Fibroblast of skin of scalp (primary cell): ENCODE measurements at regions not wholly inside any gene's neighbourhood (a gene's known extent, or its start where the extent isn't known, plus 50 kb on each side); places are given as distances from the start of the nearest gene placed in this dataset.

Experiments used
- DNase-seq: peaks from one replicate; pipeline ENCODE4 v3.0.0-alpha.2; 2013

DNA sequence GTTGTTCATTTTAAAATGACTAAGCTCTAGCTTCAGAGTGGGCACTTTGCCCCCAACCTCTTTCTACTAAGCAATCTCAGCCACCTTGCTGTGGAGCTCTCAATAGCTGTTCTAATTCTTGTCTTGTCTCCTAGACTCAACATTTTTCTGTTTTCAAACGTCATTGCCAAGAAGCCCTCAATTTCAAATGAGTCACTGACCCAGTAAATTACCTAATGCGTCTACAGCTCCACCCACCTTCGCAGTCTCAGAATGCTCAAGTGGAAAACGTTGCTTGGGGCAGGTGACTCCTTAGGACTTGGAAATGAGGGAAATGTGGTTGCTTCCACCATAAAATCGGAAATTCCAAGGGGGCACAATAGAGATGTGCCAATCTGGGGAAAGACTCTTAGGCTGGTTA lies 59.0 kb downstream of the ING2 start:
- no peak for DNase-seq

DNA sequence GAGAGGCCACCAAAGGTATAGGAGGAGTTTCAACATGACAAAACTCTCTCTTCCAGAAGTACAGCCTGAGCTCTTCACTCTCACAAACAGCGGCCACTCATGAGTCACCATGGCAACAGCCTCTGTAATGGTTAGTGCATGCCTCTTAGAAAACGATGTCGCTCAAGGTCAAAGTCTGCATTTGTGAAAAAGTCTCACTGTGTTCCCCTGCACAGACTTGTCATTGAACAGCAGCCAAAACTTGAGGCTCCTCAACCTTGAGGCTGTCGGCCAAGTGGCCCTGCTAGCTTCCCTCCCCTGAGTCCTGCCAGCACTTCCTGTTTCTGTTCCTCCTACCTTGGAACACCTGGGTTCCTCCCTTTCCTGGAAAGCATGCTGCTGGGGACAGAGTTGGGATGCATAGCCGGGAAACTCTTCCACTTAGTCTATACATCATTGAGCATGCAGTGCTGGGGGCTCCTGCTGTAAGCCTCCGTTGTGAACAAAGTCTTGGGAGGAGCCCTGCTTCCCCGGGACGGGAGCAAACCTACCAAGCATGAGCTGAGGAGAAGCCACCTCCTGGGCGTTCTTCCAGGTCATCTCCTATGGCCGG lies 66.6 kb downstream of the ING2 start:
- peak; percentile 6 for DNase-seq

DNA sequence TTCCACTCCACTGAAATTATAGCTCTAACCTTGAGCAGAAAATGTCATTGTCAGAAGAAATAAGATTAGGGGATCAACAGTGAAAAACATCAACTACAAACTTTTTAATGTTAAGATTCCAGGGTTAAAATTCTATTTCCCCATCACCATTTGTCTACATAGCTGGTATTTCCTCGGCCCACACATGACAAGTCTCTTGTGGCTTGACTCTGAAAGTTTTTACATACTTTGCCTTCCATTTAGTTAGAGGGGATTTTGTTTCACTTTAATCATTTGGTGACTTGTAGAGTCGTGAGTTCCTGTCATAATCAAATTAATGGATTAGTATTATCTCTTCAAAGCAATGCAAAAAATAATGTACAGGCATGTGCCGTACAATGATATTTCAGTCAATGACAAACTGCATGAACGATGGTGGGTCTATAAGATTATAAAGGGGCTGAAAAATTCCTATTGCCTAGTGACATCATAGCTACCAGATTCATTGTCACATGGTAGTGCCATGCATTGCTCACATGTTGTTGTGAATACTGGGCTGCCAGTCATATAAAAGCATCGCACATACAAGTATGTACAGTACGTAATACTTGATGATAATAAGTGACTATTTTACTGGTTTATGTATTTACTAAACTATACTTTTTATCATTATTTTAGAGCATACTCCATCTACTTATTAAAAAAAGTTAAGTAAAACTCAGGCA lies 72.0 kb downstream of the ING2 start:
- DNase-seq, result peak; percentile 8

- DNase-seq, result no peak
Observed at GRCh38 chr4:183580370-183580769, 75.5 kb downstream of the ING2 start.

GRCh38 chr4:183580849-183581248 lies 76.0 kb downstream of the ING2 start:
- DNase-seq, result no peak

- DNase-seq, result no peak
Observed at GRCh38 chr4:183586824-183587223, 72.2 kb downstream of the RWDD4 start.

GRCh38 chr4:183588169-183588675 lies 70.8 kb downstream of the RWDD4 start:
- peak; percentile 42 for DNase-seq

- DNase-seq, result no peak
Observed at GRCh38 chr4:183588691-183589090, 70.3 kb downstream of the RWDD4 start.

- peak; percentile 18 for DNase-seq
Observed at GRCh38 chr4:183589461-183590099, 69.4 kb downstream of the RWDD4 start.
